ENCODE measurements at regions not wholly inside any gene's neighbourhood (a gene's known extent, or its start where the extent isn't known, plus 50 kb on each side); places are given as distances from the start of the nearest gene placed in this dataset.
"Not testable (repeated sequence)": the region's sequence is repeated elsewhere in the genome, so short reads cannot be mapped to it uniquely, and the experiment has no call there.

DNA sequence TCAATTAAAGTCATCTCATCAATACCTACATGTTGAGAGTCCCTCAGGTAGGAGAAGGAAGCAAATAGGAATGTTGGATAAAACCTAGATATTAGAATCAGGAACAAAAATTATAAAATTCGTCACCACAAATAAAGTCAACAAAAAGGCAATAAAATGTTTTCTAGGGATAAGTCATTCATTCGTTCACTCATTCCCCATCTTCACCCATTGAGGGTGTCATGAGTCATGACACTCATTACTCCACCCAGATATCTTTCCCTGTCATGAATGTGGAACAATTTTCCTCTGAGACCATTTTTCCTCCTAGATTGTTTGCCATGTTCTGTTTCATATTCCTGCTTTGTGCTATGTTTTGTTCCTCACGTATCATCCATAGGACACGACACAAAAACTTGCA, 50.9 kb upstream of the OLIG3 start:
- DNase-seq (ENCODE audit: low read depth in 1 of 2, low spot score in 1 of 2): no peak

DNA sequence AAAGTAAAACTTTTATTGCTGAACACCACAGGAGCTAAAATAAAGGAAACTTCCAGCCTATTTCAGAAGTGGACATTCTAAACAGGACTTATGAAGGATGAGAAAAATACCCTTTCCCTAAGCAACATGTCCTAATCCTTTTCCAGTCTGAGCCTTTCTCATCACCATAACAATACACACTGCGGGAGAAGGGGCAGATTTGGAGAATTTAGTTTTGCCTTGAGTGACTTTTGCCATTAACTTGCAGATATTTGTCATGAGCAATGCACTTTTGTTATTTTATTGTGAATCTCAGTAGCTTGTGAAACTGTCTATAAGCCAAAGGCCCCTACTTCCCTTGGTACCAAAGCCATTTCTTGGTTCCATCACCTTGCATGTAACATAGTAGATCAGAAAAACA, 53.0 kb upstream of the OLIG3 start:
- DNase-seq (ENCODE audit: low read depth in 1 of 2, low spot score in 1 of 2): no peak

DNA sequence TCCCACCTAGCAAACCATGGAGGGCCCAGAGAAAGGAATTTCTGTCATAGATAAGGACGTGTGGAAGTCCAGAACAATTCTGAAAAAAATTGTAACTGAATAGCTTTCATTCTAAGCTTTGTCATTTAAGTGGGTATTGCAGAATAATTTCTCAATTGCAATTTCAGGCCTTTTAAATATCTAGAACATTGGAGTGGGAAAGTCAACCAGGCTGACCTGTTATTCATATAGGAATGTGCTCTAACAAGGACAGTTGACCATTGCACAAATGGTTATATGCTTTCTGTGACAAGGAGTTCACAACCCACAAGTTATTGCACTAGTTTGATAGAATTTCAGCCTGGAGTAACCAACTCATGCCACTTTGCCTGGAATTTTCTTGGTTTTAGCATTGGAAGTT, 53.4 kb upstream of the OLIG3 start:
- DNase-seq (ENCODE audit: low read depth in 1 of 2, low spot score in 1 of 2): no peak

DNA sequence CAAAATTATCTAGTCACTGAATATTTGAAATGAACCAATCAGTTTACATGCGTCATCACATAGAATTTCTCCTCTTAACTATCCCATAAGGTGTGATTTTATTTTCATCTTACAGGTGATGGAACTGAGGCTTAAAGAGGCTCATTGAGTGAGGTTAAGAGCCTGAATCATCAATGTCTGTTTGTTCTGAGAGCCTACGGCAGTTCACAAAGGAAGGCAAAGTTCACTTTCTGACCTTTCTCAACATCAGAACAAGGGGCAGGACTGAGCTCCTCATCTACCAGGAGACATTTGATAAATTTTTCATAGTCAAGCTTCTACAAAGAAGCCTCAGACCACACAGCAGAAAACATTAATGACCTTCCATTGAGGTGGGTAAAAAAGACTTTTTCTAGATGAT, 54.9 kb upstream of the OLIG3 start:
- no peak for DNase-seq (ENCODE audit: low read depth in 1 of 2, low spot score in 1 of 2)

DNA sequence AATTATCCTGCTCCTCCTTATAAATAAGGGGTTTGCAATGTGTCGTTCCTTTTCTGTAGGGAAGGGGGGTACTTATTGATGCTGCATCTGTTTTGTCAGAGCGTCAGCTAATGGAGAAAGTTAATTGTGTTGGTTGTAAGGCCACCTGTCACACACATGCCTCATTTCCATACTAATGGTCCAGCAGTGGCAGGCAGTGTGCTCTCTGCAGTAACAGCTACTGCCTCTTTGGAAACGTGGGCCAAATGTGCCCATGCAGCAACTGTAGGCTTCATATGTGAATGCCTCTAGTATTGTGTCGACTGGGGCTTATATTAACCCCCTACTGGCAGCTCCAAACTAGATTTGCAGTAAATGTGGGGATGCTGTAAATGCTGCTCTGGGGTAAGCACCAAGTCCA, 56.3 kb upstream of the OLIG3 start:
- no peak for DNase-seq (ENCODE audit: low read depth in 1 of 2, low spot score in 1 of 2)

DNA sequence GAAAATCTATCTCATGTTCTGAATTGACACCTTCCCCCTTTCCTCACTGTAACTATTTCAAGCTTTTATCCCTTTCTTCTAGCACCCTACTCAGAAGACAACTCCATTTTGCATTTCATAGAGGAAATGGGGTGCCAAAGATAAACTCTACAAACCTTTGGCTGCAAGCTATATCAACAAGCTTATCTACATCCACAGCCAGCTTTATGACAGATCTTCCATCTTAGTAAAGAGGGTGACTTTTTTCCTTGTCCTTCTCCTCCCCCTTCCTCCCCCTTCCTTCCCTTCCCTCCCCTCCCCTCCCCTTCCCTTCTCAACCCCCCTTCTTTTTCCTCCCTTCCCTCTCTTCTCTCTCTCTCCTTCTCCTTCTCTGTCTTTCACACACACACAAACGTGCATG, 58.0 kb upstream of the OLIG3 start:
- DNase-seq (ENCODE audit: low read depth in 1 of 2, low spot score in 1 of 2): no peak

DNA sequence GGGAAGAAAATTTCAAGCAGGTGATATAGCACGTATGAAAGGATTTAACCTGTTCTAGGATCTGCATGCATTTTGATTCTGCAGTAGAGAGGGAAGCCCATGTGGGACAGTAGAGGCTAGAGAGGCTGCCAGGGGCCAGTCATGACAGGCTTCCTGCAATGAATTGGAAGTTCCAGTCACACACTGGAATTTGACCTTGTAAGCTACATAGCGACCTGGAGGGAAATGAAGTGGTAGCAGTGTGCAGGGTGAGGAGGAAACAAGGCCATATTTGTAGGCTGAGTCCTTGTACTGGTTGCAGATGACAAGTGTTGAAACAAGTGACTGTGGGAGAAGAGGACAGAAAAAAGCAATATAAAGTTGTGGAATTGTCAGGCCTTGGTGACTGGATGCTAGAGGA, 58.6 kb upstream of the OLIG3 start:
- no peak for DNase-seq (ENCODE audit: low read depth in 1 of 2, low spot score in 1 of 2)

DNA sequence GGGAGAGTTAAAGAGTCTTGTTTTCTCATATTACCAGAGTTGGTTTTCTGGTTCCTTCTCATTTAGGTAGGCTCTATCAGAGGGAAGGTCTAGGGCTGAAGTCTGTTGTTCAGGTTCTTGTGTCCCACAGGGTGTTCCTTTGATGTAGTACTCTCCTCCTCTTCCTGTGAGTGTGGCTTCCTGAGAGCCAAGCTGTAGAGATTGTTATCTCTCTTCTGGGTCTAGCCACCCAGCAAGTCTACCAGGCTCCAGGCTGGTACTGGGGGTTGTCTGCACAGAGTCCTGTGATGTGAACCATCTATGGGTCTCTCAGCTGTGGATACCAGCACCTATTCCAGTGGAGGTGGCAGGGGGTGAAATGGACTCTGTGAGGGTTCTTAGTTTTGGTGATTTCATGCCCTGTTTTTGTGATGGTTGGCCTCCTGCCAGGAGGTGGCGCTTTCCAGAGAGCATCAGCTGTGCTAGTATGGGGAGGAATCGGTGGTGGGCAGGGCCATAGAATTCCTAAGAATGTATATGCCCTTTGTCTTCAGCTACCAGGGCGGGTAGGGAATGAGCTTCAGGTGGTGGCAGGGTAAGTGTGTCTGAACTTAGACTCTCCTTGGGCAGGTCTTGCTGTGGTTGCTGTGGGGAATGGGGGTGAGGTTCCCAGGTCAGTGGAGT, 65.5 kb upstream of the OLIG3 start:
- peak in 1 of 2 donors; percentile 6 for DNase-seq (ENCODE audit: low read depth in 1 of 2, low spot score in 1 of 2)

DNA sequence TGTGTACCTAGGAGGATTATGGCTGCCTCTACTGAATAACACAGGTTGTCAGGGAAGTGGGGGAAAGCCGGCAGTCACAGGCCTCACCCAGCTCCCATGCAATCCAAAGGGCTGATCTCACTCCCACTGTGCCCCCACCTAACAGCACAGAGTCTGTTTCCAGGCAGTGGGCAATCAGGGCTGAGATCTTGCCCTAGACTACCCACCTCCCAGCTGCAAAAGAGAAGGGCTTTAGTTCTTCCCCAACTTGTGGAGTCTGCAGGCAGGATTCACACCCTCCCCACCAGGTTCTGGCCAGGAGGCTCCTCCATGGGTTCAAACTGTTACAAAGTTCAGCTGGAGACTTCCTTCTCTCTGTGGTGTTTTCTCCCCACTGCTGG, 66.0 kb upstream of the OLIG3 start:
- no peak for DNase-seq (ENCODE audit: low read depth in 1 of 2, low spot score in 1 of 2)

DNA sequence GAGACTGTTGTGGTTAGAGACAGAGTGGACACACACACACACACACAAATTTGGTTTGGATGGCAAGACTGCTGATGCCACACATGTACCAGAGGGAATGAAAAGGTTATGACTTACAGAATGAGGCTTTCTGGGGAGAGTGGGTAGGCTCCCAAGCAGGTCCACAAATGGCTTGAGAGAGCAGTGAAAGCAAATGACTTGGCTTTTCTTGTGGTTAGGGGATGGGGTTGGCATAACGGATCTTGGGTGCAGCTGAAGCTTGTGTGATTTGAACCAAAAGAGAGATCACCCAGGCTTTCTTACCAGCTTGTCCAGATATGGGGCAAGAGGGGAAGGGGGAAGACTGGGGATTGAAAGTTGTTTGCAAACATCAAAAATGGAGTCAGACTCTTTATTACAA, 73.9 kb upstream of the OLIG3 start:
- no peak for DNase-seq (ENCODE audit: low read depth in 1 of 2, low spot score in 1 of 2)

DNA sequence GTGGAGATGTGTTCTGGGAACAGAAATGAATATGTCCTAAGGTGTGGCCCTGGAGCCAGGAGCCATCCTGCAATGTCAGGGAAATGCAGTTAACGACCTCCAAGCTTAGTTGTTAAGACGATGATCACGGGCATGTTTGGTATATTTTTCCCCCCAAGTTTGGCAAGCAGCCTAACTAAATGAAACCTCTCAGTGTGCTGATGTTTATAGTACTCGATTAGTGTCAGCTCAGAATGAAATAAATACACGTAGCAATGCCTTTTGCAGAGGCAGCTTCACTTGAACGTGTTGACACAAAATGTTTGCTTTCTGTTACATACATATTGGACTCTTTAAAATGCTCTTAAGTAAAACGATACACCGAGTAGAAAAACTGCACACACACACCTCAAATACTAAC, 76.2 kb upstream of the OLIG3 start:
- no peak for DNase-seq (ENCODE audit: low read depth in 1 of 2, low spot score in 1 of 2)

DNA sequence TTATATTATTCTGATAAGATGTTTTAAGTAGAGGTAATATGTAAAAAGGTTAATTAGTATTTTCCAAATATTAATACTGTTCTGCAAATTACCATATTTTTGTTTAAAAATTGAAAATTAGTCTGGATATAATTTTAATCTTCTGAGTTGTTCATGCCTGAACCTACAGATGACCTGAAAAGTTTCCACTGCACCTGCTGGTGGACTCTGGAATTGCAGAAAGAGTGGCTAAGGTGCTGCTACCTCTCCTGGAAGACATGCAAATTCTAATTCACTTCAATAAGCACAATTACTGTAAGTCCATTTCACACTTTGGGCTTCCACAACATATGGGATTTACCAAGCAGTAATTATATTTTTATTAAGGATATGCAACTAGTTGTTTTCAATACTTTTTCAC, 77.7 kb upstream of the OLIG3 start:
- peak; percentile 18 to 38 for DNase-seq (ENCODE audit: low read depth in 1 of 2, low spot score in 1 of 2)

DNA sequence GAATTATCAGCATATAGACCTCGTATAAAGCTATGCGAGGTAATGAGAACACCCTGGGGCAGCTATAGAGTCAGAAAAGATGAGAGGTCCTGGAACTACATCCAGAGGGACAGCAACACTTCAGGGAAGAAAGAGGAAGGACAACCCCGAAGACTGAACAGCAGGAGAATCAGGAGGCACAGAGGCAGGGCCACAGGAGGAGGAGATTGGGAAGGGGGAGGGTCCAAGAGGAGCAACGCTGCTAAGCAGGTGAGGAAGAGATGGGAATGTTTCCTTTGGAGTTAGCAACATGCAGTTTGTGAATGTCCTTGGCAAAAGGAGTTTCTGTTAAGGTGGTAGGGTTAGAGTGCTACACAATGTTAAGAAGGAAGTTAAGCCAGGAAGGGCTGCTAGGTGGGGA, 79.5 kb upstream of the OLIG3 start:
- DNase-seq (ENCODE audit: low read depth in 1 of 2, low spot score in 1 of 2): no peak

DNA sequence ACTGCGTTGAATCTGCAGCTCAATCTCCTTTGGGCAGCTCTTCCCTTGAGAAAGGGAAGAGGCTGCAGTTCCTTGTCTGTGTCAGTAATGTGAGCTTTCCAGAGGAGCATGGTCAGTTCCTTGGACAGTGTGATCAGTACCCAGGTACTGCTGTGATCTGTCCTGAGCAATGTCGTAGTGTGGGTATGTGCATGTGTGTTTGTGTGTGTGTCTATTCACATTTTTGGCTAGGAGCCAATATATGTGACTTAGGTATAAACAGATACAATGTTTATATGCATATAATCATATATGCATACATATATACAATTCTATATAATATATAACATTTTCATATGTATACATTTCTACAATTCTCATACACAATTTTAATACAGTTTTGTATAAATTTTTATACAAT, 85.4 kb upstream of the OLIG3 start:
- no peak for DNase-seq (ENCODE audit: low read depth in 1 of 2, low spot score in 1 of 2)

DNA sequence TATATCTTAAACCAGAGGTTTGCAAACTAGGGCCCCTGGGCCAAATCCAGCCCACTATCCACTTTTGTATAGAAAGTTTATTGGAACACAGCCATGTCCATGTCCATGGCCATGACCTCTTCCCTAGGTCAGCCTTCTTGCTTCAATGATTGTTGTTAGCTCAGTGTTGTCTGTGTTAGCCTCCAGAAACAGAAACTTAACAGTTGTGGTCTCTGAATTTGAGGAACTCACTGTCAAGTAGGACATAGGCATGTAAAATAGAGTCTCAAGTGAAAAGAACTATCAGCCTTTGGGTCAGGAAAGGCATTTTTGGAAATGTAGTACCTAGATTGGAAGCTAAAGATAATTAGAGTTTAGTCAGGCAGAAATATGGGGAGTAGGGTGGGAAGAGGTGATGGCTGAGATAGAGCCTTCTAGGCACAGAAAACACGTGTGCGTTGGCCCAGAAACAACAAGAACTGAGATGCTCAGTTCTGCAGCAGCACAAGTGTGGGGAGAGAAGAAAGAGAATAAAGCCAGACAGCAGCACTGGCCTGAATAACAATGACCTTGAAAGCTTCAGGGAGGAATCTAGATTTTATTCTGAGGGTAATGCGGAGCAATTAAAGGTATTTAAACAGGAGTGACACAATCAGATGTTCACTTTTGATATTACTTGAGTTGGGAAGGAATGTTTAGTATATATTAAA, 87.0 kb upstream of the OLIG3 start:
- no peak for DNase-seq (ENCODE audit: low read depth in 1 of 2, low spot score in 1 of 2)

DNA sequence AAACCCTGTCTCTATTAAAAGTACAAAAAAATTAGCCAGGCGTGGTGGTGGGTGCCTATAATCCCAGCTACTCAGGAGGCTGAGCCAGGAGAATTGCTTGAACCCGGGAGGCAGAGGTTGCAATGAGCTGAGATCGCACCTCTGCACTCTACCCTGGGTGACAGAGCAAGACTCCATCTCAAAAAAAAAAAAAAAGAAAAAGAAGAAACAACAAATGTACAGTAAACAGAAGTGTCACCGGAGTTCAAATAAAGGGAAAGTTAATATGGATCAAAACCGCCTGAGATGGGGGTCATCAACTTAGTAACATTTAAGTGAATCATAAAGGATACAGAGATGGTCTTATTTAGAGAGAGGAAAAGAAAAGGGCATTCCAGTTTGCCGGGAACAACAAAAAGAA, 89.3 kb upstream of the OLIG3 start:
- not testable (repeated sequence) for DNase-seq (ENCODE audit: low read depth in 1 of 2, low spot score in 1 of 2)

DNA sequence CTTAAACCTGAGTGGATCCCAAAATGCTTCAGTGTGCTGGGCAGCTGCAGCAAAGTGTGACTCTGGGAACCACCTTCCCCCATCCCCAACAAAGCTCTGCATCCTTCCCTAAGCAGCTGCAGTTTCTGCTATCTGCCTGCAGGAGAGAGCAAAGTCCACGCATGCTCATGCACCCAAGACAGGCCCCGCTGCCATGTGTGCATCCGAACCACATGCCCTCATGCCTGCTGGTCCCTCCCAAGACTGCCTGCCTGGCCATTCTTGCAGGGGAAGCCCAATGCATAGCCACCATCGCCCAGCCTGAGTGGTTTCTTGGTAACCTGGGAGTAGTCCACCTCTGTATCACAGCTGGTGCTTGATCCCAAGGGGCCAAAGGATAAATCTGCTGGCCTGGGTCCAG, 94.3 kb upstream of the OLIG3 start:
- no peak for DNase-seq (ENCODE audit: low read depth in 1 of 2, low spot score in 1 of 2)

DNA sequence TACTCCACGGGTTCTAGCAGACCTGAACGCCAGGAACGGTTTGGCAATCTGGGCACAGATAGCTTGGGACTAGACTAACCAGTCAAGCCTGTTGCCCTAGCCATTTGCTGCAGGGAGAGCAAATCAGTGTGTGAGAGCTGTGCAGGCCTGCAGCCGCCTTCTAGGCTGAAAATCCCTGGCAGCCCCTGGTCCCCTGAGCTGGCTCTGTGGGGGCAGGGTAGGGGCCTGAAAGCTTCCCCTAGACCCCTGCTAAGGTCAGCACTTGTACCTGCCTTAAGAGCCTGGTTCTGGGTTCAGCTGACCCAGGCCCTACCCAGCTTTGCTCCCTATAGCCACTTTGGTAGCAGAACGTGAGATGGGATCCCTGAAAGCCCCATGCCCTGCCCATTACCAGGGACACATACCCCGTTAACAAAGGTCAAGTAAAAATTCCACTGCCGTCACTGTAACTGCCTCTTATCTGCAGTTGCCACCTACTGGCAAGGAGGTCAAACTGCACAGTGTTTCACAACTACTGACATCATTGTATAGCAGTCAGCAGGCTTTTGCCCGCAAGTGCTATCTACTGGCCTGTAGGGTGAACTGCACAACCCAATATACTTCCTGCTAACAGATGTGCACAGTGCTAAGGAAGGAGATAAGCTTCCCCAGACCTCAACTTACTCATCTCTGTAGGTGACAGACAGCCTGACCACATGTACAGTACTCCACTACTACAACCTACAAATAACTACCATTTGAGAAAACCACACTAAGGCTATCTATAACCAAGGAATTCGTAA, 95.1 kb upstream of the OLIG3 start:
- DNase-seq (ENCODE audit: low read depth in 1 of 2, low spot score in 1 of 2): no peak

DNA sequence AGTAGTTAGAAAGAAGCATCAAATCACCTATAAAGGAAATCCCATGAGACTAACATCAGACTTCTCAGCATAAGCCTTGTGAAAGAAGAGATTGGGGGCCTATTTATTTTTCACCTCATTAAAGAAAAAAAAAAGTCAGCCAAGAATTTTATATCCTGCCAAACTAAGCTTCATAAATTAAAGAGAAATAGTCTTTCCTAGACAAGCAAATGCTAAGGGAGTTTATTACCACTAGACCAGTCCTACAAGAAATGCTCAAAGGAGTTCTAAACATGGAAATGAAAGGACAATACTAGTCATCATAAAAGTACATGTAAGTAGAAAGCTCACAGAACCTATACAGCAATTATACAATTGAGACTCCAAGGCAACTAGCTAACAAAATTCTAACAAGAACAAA, 96.5 kb upstream of the OLIG3 start:
- no peak for DNase-seq (ENCODE audit: low read depth in 1 of 2, low spot score in 1 of 2)

DNA sequence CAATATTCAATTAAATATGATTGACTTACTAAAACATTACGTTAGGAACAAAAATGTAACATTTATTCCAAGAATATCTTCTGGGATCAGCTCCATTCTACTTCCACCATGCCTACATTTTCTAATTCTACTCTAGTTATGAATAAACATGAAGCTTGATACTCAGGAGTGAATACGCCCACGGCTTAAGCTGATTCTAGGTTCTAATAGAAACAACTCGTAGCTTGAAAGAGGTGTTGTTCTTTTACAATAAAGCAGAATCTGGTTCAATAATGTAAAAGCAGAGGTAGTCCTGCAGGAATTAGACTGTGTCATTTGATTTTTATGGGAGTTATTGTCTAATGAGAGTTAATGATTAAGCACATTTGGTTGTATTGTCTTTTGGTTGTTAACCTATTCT, 107.3 kb upstream of the OLIG3 start:
- no peak for DNase-seq (ENCODE audit: low read depth in 1 of 2, low spot score in 1 of 2)

DNA sequence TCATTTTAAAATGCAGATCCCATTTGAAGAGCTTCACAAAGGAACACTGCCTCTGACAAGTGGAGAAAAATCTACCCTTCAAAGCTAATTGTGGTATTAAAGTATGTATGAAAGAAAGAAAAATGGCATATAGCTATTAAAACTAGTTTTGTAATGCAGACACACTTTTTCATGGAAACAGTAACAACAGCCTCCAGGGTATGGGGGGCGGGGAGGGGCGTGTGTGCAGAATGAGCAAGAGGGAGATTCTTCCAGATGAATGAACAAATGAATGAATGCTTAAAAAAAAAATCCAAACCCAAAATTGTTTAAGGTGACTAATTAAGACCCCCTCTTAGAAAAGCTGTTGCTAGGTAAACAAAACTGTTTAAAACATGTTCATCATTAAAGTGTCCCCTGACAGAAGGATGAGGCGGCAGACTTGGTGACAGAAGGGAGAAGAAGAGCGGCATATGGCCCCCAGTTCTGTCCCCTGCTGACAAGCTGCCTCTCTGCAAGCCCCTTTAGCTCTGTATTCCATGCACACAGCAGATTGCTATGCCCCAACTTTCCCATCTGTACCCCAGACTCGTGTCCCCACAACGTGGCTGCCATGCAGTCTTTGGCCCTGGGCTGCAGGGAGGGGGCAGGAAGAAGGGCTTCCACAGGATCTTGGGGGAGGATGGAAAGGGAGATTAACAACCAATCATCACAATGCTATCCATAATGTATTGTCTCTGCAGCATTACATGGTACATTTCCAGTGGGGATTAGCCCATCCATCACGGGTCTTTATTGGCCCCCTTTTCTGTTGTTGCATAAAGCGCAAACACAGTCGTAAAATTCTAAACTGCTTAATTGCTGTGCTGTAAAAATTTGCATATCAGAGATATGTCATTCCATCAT, 108.4 kb upstream of the OLIG3 start:
- DNase-seq (ENCODE audit: low read depth in 1 of 2, low spot score in 1 of 2): no peak

DNA sequence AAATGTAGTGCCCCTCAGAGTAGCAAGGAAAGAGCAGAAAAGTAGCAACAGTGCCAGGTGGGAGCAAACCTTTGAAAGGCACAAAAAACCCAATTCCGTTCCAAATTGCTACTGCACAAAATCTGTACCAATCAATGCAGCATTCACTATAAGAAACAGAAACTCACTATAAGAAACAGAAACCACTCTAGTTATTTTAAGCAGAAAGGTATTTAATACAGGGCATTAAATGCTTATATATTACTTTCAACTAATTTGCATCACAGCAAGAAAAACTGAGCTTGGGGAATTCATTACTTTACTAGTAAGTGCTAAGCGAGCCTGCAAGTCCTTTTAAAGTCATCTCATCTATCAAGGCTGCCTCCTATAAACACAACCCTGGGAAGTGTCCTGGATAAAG, 116.5 kb upstream of the OLIG3 start:
- no peak for DNase-seq (ENCODE audit: low read depth in 1 of 2, low spot score in 1 of 2)
